Body of pancreas (tissue), 4 donors: ENCODE measurements at regions not wholly inside any gene's neighbourhood (a gene's known extent, or its start where the extent isn't known, plus 50 kb on each side); places are given as distances from the start of the nearest gene placed in this dataset.

Source experiments
- ATAC-seq: fragments of 150-250 bp; one replicate; pipeline ENCODE4 v1.9.1; 2016
- DNase-seq, 4 donors: peaks; one replicate each; pipeline ENCODE4 v3.0.0-alpha.2; 2019
- H3K27ac ChIP-seq, 4 donors: fragments of 200-600 bp; sonication (generic); 1 replicate in 3 of 4; 2 replicates in 1 of 4; pipeline versions ENCODE4 v1.5.1 to v1.6.1; 2016 to 2019; ENCODE audit warnings: mild to moderate bottlenecking in 1 of 4, mixed read lengths in 1 of 4, moderate library complexity in 1 of 4
- H3K27me3 ChIP-seq, 2 donors: fragments of 200-600 bp; sonication (generic); one replicate each; pipeline ENCODE4 v1.6.0; 2016; ENCODE audit warnings: mild to moderate bottlenecking in 1 of 2
- H3K36me3 ChIP-seq, 2 donors: fragments of 200-600 bp; sonication (generic); replicated peaks in 1 of 2; 2 replicates each; pipeline ENCODE4 v1.5.1; 2016; ENCODE audit warnings: low read depth in 2 of 2; ENCODE audit not compliant: insufficient read depth in 1 of 2
- H3K4me1 ChIP-seq: fragments of 200-600 bp; sonication (generic); one replicate; pipeline ENCODE4 v1.6.0; 2016
- H3K4me3 ChIP-seq, 2 donors: fragments of 200-600 bp; sonication (generic); 1 replicate in 1 of 2; 2 replicates in 1 of 2; pipeline ENCODE4 v1.5.1; 2016 to 2019
- H3K9me3 ChIP-seq, 3 donors: fragments of 200-600 bp; sonication (generic); 1 replicate in 2 of 3; 2 replicates in 1 of 3; pipeline ENCODE4 v1.5.1; 2016
- POLR2A ChIP-seq, 3 donors: fragments of 450-650 bp; IDR thresholded peaks; one replicate each; pipeline ENCODE4 v1.6.1; 2016; ENCODE audit warnings: antibody characterized with exemption in 3 of 3, mild to moderate bottlenecking in 2 of 3
- WGBS, 2 donors: methylation state at CpG; one replicate each; pipeline ENCODE4 v1.1.5; 2017; 5-methylcytosine and 5-hydroxymethylcytosine counted together
- intact Hi-C: fragments of 100-400 bp; cut with DNase I; formaldehyde crosslinking; loops from one replicate; pipeline ENCODE4 v1.15.1; 2023
- TF ChIP-seq, protein P1 (sequence below), 7 experiments: fragments of 450-650 bp in 4 of 7; fragments of 200-600 bp in 3 of 7; sonication (generic) in 3 of 7; IDR thresholded peaks; one replicate each; pipeline ENCODE4 v1.5.1; 2016 to 2019; ENCODE audit warnings: antibody characterized with exemption in 7 of 7

DNA sequence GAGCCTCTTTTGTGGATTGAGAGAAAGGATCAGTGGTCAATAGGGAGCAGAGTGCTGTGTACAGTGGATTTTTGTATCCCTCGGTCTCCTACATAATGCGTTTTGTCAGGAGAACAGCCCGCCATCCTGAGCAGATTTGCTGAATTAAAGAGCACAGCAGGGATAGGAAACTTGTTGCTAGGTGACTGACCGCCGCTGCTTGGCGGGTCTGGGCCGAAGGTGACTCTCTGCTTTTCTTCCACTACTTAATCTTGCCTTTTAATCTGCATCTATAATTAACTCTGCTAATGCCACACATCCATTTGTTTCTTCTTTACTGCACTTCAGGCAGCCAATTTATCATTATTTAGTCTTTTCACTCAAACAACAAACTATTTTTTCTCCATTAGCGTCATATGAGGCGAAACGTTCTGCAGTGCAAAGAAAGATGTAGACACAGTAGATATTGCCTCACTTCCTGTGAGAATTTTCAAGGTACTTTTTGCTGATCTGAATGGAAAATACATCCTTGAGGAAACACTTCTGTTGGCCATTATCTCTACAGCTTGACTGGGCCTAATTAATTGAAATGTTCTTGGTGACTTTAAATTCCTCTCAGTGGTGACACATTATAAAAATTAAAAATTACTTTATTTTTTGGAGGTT lies 108.0 kb downstream of the PPM1A start:
- WGBS, 2 donors: 64 to 66% methylated on average over 10 of the region's 10 CpGs
- no peak overlapping the region for H3K27ac ChIP-seq
- no peak overlapping the region for H3K4me3 ChIP-seq
- TF ChIP-seq, protein P1, sequence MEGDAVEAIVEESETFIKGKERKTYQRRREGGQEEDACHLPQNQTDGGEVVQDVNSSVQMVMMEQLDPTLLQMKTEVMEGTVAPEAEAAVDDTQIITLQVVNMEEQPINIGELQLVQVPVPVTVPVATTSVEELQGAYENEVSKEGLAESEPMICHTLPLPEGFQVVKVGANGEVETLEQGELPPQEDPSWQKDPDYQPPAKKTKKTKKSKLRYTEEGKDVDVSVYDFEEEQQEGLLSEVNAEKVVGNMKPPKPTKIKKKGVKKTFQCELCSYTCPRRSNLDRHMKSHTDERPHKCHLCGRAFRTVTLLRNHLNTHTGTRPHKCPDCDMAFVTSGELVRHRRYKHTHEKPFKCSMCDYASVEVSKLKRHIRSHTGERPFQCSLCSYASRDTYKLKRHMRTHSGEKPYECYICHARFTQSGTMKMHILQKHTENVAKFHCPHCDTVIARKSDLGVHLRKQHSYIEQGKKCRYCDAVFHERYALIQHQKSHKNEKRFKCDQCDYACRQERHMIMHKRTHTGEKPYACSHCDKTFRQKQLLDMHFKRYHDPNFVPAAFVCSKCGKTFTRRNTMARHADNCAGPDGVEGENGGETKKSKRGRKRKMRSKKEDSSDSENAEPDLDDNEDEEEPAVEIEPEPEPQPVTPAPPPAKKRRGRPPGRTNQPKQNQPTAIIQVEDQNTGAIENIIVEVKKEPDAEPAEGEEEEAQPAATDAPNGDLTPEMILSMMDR (IDR thresholded peaks at IDR 0.05): no peak
- TF ChIP-seq POLR2A (IDR thresholded peaks at IDR 0.05): no peak
- no peaks in the 10 kb centered on the region for H3K27me3 ChIP-seq
- DNase-seq (peak in 1 of 4 donors; percentile 14), ATAC-seq (no peak)
- H3K36me3 ChIP-seq: no peaks in the 10 kb centered on the region
- no peaks in the 10 kb centered on the region for H3K9me3 ChIP-seq
- intact Hi-C loops: loop anchor here (10.0 kb wide), 1 partner anchor 898 kb away; no protein-coding TSS in a partner anchor
- H3K4me1 ChIP-seq: no peaks in the 10 kb centered on the region

DNA sequence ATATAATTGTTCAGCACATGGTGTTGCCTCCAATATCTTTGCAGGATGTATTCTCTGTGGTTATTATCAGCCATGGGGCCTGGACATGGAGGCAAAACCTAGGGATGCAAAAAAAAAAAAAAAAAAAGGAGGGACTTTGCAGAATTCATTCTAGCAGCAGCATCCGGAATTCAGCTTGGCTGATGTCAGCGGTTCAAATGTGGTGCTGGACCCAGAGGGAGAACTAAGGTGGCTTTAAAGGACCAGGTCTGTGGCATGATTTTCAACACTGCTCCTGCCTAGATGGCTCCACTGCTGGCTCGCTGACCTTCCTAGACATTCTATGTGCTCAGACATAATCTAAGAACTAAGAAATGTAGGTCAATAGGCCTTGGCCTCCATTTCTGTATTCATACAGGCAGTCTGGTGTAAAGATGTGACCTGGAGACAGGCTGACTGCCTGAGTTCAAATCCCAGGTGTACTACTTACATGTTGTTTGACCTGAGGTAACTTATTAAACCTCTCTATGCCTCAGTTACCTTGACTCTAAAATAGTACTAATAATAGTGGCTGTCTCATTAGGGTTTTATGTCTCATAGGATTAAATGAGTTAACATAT lies 108.6 kb downstream of the PPM1A start:
- Histone ChIP-seq H3K9me3 (no peaks in the 10 kb centered on the region), H3K27me3 (no peaks in the 10 kb centered on the region), H3K36me3 (no peaks in the 10 kb centered on the region), H3K27ac (no peak overlapping the region), H3K4me1 (no peaks in the 10 kb centered on the region), H3K4me3 (no peak overlapping the region)
- ATAC-seq: no peak
- intact Hi-C loops: loop anchor here (10.0 kb wide), 1 partner anchor 897 kb away; no protein-coding TSS in a partner anchor
- TF ChIP-seq, protein P1 (IDR thresholded peaks at IDR 0.05): no peak
- no peak for TF ChIP-seq POLR2A (IDR thresholded peaks at IDR 0.05)
- 82 to 93% methylated on average over 3 of the region's 3 CpGs for WGBS, 2 donors
- DNase-seq: no peak

DNA sequence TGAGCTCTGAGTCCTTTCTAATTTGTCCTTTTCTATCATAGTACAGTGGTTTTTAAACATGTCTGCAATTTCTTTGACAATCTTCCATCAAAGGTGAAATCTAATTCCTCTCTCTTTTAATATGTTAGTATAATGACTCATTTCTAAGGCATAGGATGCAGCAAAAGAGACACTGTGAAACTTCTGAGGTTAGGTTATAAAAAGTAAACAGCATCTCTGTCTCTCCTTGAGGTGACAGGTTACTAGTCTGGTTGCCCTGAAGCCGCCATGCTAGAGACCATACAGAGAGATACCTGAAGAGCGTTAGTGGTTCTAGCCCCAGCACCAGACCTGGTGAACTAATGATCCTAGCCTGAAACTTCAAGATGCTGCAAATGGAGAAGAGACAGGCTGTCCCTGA lies 114.3 kb downstream of the PPM1A start:
- no peaks in the 10 kb centered on the region for H3K36me3 ChIP-seq
- intact Hi-C loops: no loop called here
- H3K4me3 ChIP-seq: no peak overlapping the region
- WGBS, 2 donors: 90 to 93% methylated on average over 2 of the region's 2 CpGs
- ATAC-seq (no peak), DNase-seq (no peak)
- no peaks in the 10 kb centered on the region for H3K27me3 ChIP-seq
- no peak overlapping the region for H3K27ac ChIP-seq
- TF ChIP-seq POLR2A (IDR thresholded peaks at IDR 0.05): no peak
- TF ChIP-seq, protein P1 (IDR thresholded peaks at IDR 0.05): no peak
- no peaks in the 10 kb centered on the region for H3K4me1 ChIP-seq
- no peaks in the 10 kb centered on the region for H3K9me3 ChIP-seq

DNA sequence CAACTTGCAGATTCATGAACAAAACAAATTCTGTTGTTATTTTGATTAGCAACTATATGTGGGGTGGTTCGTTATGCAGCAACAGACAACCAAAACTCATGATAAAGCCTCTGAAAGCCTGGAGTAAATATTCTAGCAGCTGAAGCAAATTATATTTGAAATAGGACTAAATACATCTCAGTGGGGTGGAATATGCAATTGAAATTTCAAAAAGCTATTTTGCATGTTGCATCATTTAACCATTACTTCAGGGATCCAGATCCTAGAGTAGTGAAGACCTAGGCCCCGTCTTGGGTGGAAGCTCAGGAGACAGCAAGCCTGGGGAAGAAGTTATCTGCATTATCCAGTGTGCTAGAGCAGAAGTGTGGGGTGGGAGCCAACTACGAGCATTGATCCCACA lies 114.7 kb downstream of the PPM1A start:
- no peaks in the 10 kb centered on the region for H3K9me3 ChIP-seq
- H3K4me3 ChIP-seq: no peak overlapping the region
- TF ChIP-seq POLR2A (IDR thresholded peaks at IDR 0.05): no peak
- TF ChIP-seq, protein P1 (IDR thresholded peaks at IDR 0.05): no peak
- H3K36me3 ChIP-seq: no peaks in the 10 kb centered on the region
- intact Hi-C loops: no loop called here
- H3K4me1 ChIP-seq: no peaks in the 10 kb centered on the region
- no peak for DNase-seq
- 74 to 79% methylated on average over 3 of the region's 3 CpGs for WGBS, 2 donors
- no peak for ATAC-seq
- no peak overlapping the region for H3K27ac ChIP-seq
- no peaks in the 10 kb centered on the region for H3K27me3 ChIP-seq

DNA sequence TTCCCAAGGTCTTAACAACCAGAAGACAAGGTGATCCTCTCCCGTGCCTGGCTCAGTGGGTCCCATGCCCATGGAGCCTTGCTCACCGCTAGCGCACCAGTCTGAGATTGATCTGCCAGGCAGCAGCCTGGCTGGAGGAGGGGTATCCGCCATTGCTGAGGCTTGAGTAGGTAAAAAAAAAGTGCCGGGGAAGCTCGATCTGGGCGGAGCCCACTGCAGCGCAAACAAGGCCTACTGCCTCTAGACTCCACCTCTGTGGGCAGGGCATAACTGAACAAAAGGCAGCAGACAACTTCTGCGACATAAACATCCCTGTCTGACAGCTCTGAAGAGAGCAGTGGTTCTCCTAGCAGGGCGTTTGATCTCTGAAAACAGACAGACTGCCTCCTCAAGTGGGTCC lies 104.0 kb downstream of the C14orf39 start:
- Histone ChIP-seq H3K4me1 (no peaks in the 10 kb centered on the region), H3K9me3 (peaks cover 0 to 4% (median 0%) of the 10 kb centered on the region in 3 donors), H3K36me3 (no peaks in the 10 kb centered on the region), H3K4me3 (no peak overlapping the region), H3K27me3 (no peaks in the 10 kb centered on the region), H3K27ac (no peak overlapping the region)
- TF ChIP-seq POLR2A (IDR thresholded peaks at IDR 0.05): no peak
- TF ChIP-seq, protein P1 (IDR thresholded peaks at IDR 0.05): no peak
- no peak for DNase-seq
- no peak for ATAC-seq
- 67 to 75% methylated on average over 2 to 10 of the region's 10 CpGs for WGBS, 2 donors
- intact Hi-C loops: no loop called here
